Astrocyte (in vitro differentiated cells and primary cell): ENCODE measurements at regions not wholly inside any gene's neighbourhood (a gene's known extent, or its start where the extent isn't known, plus 50 kb on each side); places are given as distances from the start of the nearest gene placed in this dataset.

Source experiments
- EZH2 ChIP-seq: IDR thresholded peaks from 2 replicates; pipeline ENCODE4 v1.6.1; 2012; ENCODE audit warnings: mild to moderate bottlenecking, low read length, inconsistent platforms; ENCODE audit not compliant: insufficient read depth
- TF ChIP-seq, protein P1 (sequence below): IDR thresholded peaks from 2 replicates; pipeline ENCODE4 v1.5.1; 2011; ENCODE audit warnings: low read depth, mild to moderate bottlenecking, inconsistent platforms, low read length, moderate library complexity; ENCODE audit not compliant: insufficient read depth

- TF ChIP-seq, protein P1, sequence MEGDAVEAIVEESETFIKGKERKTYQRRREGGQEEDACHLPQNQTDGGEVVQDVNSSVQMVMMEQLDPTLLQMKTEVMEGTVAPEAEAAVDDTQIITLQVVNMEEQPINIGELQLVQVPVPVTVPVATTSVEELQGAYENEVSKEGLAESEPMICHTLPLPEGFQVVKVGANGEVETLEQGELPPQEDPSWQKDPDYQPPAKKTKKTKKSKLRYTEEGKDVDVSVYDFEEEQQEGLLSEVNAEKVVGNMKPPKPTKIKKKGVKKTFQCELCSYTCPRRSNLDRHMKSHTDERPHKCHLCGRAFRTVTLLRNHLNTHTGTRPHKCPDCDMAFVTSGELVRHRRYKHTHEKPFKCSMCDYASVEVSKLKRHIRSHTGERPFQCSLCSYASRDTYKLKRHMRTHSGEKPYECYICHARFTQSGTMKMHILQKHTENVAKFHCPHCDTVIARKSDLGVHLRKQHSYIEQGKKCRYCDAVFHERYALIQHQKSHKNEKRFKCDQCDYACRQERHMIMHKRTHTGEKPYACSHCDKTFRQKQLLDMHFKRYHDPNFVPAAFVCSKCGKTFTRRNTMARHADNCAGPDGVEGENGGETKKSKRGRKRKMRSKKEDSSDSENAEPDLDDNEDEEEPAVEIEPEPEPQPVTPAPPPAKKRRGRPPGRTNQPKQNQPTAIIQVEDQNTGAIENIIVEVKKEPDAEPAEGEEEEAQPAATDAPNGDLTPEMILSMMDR: no peak
- TF ChIP-seq EZH2: no peak
These were observed 666.0 kb downstream of the DSC3 start for GRCh38 chr18:30376515-30376914.
